ENCODE measurements at regions not wholly inside any gene's neighbourhood (a gene's known extent, or its start where the extent isn't known, plus 50 kb on each side); places are given as distances from the start of the nearest gene placed in this dataset.

DNA sequence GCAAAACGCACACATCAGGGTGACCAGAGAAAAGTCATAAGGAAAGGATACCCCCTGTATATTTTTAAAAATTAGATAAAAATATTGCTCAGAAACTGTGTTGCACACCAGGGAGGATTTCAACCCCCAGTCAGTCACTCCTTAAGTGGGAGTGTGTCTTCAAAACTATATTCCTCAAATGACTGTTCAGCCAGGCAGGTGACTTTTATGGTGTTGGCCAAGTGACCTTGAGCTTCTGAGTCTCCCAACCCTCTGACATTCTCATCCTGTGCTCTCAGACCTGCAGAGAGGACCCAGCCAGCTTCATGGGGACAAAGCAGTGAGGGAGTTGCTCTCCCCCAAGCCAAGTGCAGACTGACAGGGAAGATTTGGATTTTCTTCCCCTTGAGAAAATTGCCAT lies 311.9 kb upstream of the JARID2 start:
- TF ChIP-seq, protein P1, sequence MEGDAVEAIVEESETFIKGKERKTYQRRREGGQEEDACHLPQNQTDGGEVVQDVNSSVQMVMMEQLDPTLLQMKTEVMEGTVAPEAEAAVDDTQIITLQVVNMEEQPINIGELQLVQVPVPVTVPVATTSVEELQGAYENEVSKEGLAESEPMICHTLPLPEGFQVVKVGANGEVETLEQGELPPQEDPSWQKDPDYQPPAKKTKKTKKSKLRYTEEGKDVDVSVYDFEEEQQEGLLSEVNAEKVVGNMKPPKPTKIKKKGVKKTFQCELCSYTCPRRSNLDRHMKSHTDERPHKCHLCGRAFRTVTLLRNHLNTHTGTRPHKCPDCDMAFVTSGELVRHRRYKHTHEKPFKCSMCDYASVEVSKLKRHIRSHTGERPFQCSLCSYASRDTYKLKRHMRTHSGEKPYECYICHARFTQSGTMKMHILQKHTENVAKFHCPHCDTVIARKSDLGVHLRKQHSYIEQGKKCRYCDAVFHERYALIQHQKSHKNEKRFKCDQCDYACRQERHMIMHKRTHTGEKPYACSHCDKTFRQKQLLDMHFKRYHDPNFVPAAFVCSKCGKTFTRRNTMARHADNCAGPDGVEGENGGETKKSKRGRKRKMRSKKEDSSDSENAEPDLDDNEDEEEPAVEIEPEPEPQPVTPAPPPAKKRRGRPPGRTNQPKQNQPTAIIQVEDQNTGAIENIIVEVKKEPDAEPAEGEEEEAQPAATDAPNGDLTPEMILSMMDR (conservative IDR thresholded peaks at IDR 0.05) = no peak
- TF ChIP-seq EZH2 (IDR thresholded peaks at IDR 0.05; ENCODE audit: low read depth) = no peak
